ENCODE measurements at regions not wholly inside any gene's neighbourhood (a gene's known extent, or its start where the extent isn't known, plus 50 kb on each side); places are given as distances from the start of the nearest gene placed in this dataset.
"Not testable (repeated sequence)": the region's sequence is repeated elsewhere in the genome, so short reads cannot be mapped to it uniquely, and the experiment has no call there.

DNA sequence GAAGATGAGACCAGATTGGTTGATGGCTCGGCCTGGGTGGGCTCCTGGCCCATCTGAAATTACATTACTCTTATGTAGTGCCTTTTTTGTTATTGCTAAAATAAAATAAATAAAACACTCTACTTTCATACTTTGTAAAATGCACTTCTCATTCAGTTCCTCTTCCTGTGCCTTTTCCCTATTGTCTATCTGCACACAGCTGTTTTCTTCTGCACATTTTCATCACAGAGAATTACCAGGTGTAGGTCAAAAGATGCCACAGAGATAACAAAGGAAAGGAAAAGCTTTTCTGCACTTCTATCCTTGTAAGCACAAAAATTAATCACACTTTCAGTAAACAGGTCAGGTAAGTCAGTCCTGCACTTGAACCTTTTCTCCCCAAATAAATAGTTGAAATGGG lies 265.1 kb downstream of the BTG1 start:
- DNase-seq = no peak

DNA sequence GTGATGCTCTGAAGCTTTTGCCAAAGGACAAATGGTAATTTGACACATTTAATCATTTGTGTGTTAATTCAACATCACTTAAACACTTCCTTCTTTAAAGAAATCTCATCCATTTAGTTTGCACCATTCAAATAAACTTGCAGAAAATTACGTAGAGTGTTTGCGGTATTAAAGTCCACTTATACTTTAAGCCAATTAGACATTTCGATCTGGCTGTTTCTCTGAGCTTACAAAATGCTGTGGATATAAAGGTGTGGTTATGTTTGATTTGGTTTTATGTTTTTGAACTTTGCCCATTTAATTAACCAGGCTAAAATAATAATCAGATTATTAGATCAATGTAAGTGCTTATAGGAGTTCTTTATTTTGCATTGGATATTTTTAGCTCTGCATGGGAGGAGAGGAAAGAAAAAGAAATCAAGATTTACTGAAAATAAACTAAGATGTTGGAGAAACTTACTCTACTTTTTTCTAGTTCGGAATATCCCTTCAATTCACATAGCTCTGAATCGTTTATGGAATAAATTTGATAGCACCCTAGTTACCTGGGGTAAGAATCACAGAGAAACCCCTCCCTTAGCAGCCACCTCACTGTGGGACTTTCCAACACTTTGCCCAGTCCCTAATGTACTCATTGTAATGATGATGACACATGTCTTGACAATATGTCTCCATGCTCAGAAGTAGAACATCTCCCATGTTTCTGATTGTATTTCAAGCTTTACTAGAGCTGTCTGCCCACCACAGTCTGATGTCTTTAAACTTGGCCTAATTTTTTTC lies 268.0 kb downstream of the BTG1 start:
- DNase-seq = peak; percentile 41

DNA sequence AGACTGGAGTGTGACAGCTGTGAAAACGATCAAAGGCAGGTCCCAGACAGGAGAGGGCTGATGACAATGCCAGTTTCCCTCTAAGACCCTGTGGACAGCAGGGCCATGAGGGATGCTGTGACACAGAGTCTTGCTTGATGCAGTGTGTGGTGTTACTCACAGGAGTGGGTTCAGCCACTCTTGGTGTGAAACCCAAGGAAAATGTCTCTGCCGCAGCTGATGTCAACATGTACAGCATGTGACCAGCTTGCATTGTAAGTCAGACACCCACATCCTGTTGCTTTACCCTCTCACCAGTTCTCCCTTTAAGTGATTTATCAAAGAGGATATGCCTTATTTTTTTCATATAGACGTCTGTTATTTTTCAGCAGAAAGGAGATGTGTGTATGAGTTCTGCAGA lies 268.6 kb downstream of the BTG1 start:
- DNase-seq = peak; percentile 88

DNA sequence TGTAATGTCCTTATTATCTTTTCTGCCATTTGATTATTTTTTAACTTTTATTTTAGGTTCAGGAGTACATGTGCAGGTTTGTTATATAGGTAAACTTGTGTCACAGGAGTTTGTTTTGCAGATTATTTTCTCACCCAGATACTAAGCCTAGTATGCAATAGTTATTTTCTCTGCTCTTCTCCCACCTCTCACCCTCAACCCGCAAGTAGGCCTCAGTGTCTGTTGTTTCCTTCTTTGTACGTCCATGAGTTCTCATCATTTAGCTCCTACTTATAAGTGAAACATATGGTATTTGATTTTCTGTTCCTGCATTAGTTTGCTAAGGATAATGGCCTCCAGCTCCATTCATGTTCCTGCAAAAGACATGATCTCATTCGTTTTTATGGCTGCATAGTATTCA lies 270.0 kb downstream of the BTG1 start:
- not testable (repeated sequence) for DNase-seq

DNA sequence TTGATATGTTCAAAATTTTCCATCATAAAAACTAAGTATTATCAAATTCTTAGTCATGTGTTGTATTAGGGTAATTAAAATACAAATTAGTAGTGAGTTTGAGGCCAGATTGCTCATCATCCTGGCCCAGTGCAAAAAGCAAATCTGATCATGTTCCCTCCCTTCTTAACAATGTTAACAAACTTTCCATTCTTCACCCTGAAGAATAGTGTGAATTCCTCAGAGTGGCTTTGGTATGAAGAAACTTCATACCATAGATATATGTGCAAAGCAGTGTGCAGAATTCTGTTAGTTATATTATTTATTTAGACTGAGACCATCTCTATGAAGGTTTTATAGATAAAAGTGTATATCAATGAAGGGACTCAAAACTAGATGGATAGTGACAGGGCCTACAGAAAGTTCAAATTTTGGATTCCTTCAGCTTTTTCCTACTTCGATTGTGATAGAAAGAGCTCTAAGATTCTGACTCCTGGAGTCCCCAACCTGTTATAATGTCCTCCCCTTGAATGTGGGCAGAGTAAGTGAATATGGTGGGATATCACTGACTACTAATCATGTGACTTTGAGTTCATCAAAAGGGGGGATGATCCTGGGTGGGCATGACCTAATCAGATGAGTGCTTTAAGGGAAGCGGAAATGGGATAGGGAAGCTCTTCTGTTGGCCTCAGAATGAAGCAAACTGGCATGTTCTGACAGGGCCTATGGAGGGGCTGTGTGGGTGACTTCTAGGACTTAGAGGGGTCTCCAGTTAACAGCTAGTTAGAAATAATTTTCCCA lies 271.4 kb downstream of the BTG1 start:
- no peak for DNase-seq

DNA sequence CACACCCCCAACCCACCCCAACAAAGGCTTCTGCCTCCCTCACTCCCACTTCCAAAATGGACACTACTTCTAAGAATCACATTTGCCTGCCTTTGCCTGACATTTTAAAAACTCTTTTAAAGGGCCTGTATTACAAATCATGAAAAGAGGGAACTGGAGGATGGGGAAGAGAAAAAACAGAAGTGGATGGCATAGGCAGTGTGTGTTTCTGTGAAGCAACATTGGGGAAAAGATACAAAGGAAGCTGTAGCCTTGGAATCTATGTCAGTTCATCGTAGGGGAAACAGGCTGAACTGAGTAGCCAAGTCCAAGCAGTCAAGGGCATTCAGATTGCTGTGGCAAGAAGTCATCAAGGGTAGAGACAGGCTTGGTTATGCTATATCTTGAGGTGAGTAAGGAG lies 273.9 kb downstream of the BTG1 start:
- no peak for DNase-seq

DNA sequence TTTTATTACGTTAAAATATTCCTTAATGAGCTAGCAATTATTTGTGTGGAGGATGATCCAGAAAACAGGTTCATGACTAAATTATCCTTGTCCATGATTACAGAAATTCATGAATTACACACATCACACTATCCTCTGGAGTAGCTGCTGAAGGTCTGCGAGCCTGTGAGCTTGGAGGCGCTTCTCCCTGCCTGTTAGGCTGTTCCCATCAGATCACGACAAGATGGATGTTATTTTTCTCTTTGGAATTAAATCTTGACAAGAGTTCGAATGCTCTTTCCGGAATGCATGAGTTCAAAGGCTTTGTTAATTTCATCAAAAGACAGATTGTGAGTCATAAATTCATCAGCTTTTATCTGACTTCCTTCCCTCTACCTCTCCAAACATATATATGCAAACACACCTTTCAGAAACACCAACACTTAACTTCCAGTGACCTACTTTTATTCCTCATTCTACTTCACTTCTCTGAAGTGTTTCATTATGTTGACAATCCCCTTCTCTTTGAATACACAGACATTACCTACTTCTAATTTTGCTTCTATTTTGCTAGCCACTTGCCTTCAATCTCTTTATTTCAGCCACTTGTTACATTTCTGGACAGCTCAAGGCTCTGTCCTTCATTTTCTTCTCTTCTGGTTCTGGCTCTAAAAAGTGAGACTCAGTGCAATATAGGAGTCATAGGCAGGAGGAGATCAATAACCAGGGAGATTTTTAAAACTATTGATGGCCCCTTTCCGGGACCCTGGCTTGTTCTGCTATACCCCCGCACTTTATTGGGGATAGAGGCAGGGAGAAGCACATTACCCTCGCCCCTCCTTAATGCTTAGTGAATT lies 274.6 kb downstream of the BTG1 start:
- DNase-seq = no peak

DNA sequence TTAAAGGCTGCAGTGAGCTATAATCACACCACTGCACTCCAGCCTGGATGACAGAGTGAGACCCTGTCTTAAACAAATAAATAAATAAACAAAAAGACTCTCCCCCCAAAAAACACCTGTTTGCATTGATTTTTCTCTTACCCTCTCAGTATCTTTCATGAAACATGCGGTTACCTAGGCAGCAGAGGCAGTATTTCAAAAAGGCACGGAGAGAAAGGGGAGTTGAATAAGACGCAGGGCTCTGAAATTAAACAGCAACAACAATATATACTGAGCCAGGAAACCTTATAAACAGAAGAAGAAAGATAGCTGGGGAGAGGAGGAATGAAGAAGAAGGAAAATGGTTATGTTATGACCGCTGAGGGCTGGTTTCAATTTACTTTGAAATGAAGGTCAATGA lies 277.6 kb downstream of the BTG1 start:
- DNase-seq = no peak

DNA sequence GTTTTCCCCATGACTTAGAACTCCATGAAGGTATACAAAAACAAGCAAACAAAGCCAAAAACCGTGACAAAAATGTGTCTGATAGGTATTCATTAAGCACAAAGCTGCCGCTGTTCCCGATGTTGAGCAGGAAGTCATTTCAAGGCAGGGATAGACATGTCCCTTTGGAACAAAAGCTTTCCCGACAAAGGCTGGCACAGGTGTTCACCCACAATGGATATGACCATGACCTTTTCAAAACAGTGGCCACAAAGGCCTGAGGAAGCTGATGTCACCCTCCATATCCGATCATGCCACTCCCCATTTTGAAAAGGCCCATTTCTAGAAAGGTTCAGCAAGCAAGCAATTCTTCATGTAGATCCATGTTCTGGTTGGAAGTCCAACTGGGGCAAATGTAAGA lies 279.1 kb downstream of the BTG1 start:
- DNase-seq = no peak

DNA sequence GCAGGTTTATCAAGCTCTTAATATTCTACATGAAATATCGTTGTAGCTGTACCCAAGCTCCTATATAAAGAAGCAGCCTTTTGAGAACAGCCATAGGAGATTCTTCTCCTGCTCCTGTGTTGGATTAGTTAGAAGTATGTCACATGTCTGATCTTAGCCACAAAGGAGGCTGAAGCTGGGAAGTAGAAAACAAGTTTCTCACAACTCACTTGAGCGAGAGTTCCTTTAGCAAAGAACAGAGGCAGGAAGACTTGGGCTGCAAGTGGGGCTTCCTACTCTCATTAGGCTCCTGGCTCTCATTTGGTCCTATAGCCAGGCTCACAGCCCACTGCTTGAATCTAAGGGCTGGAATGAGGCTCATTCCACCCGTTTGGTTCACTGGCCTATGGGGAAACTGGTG lies 281.9 kb downstream of the BTG1 start:
- DNase-seq = no peak

DNA sequence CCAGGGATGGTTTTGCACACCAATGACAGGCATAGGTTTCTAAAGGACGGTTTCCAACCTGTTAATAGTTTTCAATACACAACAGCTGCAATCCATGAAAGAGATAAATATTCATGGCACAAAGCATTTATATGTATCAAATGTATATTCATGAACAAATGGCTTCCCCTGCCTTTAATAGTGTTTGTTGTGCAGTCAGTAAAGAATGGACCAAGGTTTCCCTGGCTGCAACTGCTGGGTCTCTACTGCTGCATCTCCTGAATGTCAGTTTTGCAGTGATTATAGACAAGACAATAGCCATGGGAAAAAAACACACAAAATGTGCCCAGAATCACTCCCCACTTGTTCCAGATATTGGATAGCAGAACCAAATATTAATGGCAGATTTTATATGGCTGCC lies 284.1 kb downstream of the BTG1 start:
- DNase-seq = no peak

DNA sequence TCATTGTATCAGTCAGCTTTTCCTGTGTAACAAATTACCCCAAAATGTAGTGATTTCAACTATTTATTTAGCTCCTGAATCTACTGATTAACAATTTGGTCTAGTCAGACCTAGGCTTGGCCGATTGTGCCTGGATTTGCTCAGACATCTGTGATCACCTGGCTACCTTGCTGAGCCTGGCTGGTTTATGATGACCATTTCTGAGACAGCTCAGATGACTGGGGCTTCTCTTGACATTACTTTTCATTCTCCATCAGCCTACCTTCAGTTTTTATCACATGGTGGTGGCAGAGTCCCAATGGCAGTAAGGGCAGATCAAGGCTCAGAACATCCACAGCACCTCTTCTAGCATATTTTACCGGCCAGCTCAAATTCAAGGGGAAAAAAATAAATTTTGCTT lies 286.3 kb downstream of the BTG1 start:
- no peak for DNase-seq

DNA sequence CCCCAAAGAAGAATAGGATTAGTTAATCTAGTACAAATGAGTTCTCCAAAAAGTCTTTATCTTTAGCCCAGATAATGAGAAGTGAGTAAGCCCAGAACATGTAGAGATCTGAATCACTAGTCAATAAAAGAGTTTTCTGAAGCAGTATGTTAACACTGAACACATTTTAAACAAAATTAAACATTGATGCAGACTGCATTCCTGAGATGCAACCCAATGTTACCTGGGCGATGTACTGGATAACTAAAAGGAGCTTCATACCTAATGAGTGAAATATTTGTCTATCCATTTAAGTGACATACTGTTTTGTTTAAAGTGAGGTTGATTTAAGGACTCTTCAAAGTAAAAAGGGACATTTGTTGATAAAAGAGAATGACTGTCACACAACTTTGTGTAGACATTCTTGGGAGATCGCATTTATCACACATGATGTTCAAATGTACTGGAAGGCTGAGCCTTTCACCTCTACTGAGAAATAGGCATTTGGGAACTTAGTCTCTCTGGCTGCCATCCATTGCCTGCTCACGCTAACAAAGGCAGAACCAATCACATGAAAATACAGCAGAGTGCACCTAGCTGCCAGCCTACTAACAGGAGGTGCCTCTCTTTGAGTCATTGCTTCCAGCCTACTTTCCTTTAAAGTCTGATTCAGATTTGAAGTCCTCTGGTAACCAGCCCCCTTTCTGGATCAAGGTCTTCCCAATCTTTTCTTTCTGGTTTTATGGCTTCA lies 287.7 kb downstream of the BTG1 start:
- no peak for DNase-seq

DNA sequence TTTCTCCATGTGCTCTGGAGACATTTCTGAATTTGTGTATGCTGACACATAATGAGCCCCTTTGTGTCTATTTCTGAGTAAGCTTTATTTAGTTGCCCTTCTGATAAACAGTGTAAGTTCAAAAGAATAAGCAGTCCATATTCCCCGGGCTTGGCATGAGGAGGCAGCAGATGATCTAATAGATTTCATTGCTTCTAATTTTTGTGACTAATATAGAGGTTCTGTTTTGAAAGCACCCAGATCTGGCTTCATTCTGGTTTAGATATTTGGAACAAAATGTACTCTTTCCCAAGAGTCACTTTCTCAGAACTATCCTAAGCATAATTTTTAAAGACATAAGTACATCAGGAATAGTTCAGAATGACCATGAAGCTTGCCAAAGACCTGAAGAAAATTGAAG lies 290.9 kb downstream of the BTG1 start:
- DNase-seq = no peak

DNA sequence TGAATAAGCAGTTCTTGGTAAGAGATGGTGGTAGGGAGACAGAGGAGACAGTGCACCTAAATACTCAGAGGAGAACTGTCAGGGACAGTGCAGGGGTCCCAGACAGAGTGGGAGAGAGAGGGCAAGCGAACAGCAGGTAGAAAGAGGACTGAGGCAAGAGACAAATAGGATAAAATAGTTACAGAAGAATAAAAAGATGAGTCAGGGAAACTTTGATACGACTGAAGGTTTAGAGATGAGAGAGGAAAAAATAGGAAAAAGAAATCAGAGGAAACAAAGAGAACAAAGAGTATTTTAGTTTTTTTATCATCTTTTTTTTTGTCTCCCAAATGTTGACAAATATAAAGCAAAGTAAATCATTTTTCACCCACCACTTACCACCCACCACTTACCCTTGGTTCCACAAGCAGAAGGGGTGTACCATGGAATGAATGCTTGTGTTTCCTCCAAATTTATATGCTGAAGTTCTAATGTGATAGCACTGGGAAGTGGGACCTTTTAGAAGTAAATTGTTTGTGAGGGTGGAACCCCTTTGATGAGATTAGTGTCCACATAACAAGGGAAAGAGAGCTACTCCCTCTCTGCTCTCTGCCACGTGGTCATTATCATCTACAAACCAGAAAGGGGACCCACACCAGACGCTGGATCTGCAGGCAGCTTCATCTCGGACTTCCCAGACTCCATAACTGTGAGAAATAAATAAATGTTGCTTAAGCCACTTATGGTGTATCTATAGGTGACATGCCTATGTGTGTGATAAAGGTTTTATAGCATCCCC lies 292.1 kb downstream of the BTG1 start:
- DNase-seq = no peak

DNA sequence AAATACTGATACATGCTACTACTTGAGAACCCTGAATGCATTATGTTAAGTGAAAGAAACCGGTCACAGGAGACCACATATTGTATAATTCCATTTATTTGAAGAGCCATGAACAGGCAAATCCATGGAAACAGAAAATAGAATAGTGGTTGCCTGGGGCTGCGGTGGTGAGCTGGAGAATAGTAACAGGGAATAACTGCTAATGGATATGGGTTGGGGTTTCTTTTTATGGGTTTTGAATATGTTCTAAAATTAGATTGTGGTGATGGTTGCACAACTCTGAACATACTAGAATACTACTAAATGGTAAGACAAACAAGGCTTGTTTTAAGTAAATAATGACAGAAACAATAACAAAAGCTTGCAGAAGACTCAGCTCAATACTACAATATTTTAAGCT lies 293.0 kb downstream of the BTG1 start:
- DNase-seq = no peak

DNA sequence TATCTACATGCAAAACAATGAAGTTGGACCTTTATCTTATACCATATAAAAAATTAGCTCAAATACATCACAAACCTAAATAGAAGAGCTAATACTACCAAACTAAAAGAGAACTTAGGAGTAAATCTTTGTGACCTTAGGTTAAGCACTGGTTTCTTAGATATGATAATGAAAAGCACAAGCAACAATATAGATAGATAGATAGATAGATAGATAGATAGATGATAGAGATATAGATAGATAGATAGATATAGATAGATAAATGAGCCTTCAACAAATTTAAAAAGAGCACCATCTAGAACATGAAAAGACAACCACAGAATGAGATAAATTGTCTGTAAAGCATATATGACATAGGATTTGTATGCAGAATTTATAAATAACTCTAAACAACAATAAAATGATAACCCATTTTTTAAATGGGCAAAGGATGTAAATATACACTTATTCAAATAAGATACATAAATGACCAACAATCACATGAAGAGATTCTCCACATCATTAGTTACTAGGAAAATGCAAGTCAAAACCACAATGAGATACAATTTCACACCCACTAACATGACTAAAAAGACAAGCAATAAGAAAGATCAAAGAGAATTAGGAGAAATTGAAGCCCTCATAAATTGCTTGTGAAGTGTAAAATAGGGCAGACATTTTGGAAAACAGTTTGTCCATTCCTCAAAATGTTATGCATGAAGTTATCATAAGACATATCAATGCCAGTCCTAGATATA lies 293.7 kb downstream of the BTG1 start:
- DNase-seq = no peak

DNA sequence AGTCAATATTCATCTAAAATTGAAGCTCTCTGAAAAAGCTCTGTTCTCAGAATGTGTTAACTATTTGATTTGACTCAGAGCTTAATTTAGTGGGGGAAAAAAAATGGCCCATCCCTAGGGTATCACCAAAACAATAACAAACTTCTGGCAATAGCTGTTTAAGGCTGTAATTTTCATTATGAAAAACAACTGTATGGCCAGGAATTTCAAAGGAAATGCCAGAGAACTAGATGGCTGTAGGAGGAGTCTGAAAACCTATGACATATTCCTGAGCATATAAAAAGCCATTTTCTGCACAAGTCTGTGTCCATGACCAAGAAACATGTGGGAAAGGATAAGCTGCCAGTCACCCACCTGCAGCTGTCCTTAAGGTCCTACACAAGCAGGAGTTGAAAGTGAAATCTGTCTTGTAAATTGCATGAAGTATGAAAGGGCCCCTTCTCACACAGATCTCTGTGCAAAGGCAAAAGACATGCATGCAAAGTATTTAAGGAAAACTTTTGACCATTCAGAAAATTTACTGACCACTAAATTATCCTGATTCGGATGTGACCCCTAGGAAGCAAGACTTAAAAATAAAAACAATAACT lies 299.1 kb downstream of the BTG1 start:
- DNase-seq = no peak

DNA sequence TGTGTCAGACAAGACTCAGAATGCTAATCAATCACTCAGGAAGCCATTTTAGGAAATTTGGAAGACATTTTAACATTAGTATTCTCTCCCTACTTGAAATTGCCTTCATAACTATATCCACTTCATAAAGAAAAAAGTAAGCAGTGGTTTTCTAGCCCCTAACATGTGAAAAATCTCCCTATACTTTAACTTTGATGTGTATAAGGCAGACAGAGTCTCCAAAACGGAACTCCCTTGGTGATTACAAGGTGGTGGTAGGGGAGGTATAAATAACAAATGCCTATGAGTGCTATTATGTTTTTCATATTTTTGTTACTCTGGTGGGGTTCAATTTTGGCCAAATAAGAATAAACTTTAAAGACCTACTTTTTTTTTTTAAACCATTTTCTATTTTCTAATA lies 300.3 kb downstream of the BTG1 start:
- DNase-seq = no peak

DNA sequence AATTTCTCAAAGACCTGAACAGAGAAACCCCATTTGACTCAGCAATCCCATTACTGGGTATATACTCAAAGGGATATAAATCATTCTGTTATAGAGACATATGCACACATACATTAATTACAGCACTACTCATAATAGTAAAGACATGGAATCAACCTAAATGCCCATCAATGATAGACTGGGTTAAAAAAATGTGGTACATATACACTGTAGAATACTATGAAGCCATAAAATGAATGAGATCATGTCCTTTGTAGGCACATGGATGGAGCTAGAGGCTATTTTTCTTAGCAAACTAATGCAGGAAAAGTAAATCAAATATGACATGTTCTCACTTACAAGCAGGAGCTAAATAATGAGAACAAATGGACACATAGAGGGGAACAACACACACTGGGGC lies 303.8 kb downstream of the BTG1 start:
- no peak for DNase-seq

DNA sequence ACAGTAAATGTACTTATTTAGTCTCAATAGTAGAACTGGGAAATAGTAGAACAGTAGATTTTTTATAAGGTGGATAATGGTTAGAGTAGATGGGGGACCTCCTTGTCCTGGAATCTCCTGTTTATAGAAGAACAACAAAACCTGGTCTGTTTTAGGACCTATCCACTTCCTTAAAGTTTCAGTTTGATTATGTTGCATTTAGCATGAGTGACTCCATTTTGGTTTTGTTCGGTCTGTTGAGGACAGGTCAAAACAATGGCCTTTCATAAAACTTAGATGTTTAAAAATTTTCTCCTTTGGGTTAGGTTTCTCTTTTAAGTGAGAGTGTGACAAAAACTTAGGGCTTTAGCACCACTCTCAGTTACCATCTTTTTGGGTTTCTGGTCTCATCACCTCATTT lies 308.9 kb downstream of the BTG1 start:
- no peak for DNase-seq

Measured in stimulated activated CD4-positive, alpha-beta T cell treated with anti-CD3 and anti-CD28 coated beads, Interleukin-1b, Interleukin-23, amount 100 ng/mL, for 48 hours (primary cell).